ENCODE measurements at regions not wholly inside any gene's neighbourhood (a gene's known extent, or its start where the extent isn't known, plus 50 kb on each side); places are given as distances from the start of the nearest gene placed in this dataset.

DNA sequence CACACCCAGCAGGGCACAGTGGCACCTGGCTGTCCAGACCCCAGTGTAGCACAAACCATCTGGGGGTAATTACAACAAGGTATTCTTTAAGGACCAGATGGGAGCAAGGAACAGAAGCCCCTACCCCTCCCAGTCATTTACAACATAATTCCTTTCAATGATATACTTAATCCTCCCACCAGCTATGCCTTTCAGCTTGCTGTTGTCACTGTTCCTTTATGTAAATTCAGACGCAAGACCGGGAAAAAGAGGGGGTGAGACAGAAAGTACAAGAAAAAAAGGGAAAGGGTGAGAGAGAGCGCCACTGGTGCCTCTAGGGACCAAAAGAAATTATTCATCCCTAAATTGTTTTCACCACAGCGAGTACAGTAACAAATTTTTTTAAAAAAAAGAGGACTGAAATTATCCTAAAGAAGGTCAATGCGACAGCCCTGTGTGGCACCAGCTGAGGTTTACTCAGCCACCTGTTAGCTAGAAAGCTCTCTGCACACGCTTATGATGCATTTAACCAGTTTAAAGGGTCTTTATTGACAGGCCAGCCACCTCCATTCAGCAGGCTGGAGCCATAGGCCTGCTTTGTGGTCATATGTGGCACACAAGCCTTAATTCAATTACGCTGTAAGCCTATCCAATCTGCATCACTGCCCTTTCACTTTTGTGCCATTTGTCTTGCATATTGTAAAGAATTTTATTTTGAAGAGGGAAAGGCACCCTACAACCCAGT lies 210.2 kb upstream of the ISL1 start:
- Histone ChIP-seq H2BK15ac (ENCODE audit: low read depth, low read length) (no peak overlapping the region), H2BK5ac (ENCODE audit: insufficient read length, low read length) (no peak overlapping the region), H4K91ac (ENCODE audit: insufficient read length, low read depth, low read length) (no peak overlapping the region), H4K8ac (replicated peaks; ENCODE audit: insufficient read length, low read depth, low read length) (no peak overlapping the region), H3K9ac (ENCODE audit: extremely low read depth, insufficient read length, low read length) (no peak overlapping the region), H3K56ac (ENCODE audit: insufficient read length, low read depth, low read length) (no peak overlapping the region), H3K79me2 (ENCODE audit: insufficient read depth, low read length) (no peaks in the 10 kb centered on the region), H3T11ph (ENCODE audit: low read length) (no peak overlapping the region), H3K23ac (ENCODE audit: insufficient read length, low read depth, low read length) (no peak overlapping the region), H4K20me1 (ENCODE audit: control insufficient read depth, insufficient read depth, insufficient read length) (no peaks in the 10 kb centered on the region), H3K14ac (ENCODE audit: insufficient read depth, low read length) (no peak overlapping the region), H2AK5ac (ENCODE audit: insufficient read length, low read length) (no peak overlapping the region), H3K27me3 (ENCODE audit: insufficient read depth, low read length) (no peaks in the 10 kb centered on the region), H3K4ac (ENCODE audit: low read depth, low read length) (no peak overlapping the region), H3K27ac (ENCODE audit: insufficient read length, low read depth, low read length) (no peak overlapping the region), H3K18ac (ENCODE audit: insufficient read length, low read depth, low read length) (no peak overlapping the region), H4K5ac (ENCODE audit: insufficient read length, low read depth, low read length) (no peak overlapping the region), H3K9me3 (ENCODE audit: control insufficient read depth, low read depth, low read length) (no peaks in the 10 kb centered on the region), H2BK20ac (ENCODE audit: low read depth, low read length, poor library complexity, severe bottlenecking) (no peak overlapping the region), H3K4me2 (ENCODE audit: insufficient read depth, insufficient read length, low read length) (peak overlapping the region; percentile 35), H3K79me1 (ENCODE audit: insufficient read depth, low read depth, low read length, poor library complexity, severe bottlenecking) (no peaks in the 10 kb centered on the region), H3K23me2 (ENCODE audit: insufficient read length, low read depth, low read length, poor library complexity, severe bottlenecking) (no peaks in the 10 kb centered on the region), H3K4me1 (ENCODE audit: insufficient read depth, low read length) (no peaks in the 10 kb centered on the region; the same call in 1 of the 2 replicates), H2BK120ac (ENCODE audit: low read depth, low read length, poor library complexity, severe bottlenecking) (no peak overlapping the region), H2BK12ac (ENCODE audit: insufficient read length, low read depth, low read length) (no peak overlapping the region), H2AFZ (ENCODE audit: low read length) (no peak overlapping the region)
- DNase-seq: peak; percentile 29
- H3K4me3 Mint-ChIP-seq: peak overlapping the region; percentile 21 to 66; a peak in 4 of 5 replicates
- no CpG with 5 or more reads among the region's 7 CpGs for WGBS (ENCODE audit: extremely low coverage, insufficient read length, low lambda C conversion rate)
- H3K4me1 Mint-ChIP-seq: peaks cover 26 to 27% of the 10 kb centered on the region in 2 experiments
- TF ChIP-seq, protein P1, sequence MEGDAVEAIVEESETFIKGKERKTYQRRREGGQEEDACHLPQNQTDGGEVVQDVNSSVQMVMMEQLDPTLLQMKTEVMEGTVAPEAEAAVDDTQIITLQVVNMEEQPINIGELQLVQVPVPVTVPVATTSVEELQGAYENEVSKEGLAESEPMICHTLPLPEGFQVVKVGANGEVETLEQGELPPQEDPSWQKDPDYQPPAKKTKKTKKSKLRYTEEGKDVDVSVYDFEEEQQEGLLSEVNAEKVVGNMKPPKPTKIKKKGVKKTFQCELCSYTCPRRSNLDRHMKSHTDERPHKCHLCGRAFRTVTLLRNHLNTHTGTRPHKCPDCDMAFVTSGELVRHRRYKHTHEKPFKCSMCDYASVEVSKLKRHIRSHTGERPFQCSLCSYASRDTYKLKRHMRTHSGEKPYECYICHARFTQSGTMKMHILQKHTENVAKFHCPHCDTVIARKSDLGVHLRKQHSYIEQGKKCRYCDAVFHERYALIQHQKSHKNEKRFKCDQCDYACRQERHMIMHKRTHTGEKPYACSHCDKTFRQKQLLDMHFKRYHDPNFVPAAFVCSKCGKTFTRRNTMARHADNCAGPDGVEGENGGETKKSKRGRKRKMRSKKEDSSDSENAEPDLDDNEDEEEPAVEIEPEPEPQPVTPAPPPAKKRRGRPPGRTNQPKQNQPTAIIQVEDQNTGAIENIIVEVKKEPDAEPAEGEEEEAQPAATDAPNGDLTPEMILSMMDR (conservative IDR thresholded peaks at IDR 0.05): peak; percentile 35
- peak overlapping the region; percentile 82 to 98 (median 84) for H3K27ac Mint-ChIP-seq
- H3K9me3 Mint-ChIP-seq: no peaks in the 10 kb centered on the region
- H3K27me3 Mint-ChIP-seq (ENCODE audit: low read depth): no peaks in the 10 kb centered on the region
- H3K36me3 Mint-ChIP-seq (ENCODE audit: insufficient read depth in 1 of 3, low read depth in 3 of 3): no peaks in the 10 kb centered on the region
